ENCODE measurements at regions not wholly inside any gene's neighbourhood (a gene's known extent, or its start where the extent isn't known, plus 50 kb on each side); places are given as distances from the start of the nearest gene placed in this dataset.

DNA sequence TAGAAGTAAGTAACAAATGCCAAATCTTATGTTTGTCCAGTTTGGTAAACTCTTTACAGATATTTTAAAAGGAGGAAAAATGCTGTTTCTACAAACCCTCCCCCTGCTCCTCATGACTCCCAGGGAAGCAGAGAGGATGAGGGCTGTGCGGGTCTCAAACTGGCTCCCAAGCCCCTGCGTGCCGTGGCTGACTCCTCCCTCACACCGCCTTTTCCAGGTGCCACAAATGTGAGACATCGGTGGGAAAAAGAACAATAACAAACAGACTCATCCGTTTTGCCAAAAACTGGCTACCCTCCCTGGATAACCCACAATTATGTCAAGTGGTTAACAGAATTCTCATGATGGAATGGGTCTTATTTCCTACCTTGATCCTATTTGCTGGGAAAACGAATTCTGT, 594.6 kb downstream of the PTPRU start:
- no peak for DNase-seq (ENCODE audit: low read depth)
- in situ Hi-C loops (cut with HindIII; ENCODE audit: low sequenced_read_pairs), result no loop called here
- no peak overlapping the region for H3K4me3 ChIP-seq (ENCODE audit: low read depth, low read length)
- no peak for TF ChIP-seq CTCF (IDR thresholded peaks at IDR 0.05; ENCODE audit: low read depth, low read length, missing control alignments)

DNA sequence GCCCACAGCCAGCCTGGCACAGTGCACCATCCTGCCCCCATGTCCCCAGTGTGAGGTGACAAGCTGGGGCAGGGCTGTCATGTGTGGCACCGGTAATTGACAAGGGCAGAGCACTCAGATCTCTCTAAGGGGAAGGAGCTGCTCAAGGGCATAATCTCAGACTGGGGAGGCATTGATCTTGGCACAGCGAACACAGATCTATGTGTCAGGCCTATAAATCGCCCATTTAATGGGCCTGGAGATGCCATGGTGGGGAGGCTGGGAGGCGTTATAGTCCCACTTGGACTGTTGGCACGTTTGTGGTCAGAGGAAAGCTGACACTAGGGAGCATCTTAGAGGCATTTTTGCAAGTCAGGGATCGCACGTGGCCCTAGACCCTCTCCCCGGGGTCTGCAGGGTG, 594.1 kb downstream of the PTPRU start:
- no peak overlapping the region for H3K4me3 ChIP-seq (ENCODE audit: low read depth, low read length)
- no peak for TF ChIP-seq CTCF (IDR thresholded peaks at IDR 0.05; ENCODE audit: low read depth, low read length, missing control alignments)
- in situ Hi-C loops (cut with HindIII; ENCODE audit: low sequenced_read_pairs), result no loop called here
- no peak for DNase-seq (ENCODE audit: low read depth)

- H3K4me3 ChIP-seq (ENCODE audit: low read depth, low read length), result no peak overlapping the region
- in situ Hi-C loops (cut with HindIII; ENCODE audit: low sequenced_read_pairs), result no loop called here
Observed at GRCh38 chr1:29829448-29830344, 593.4 kb downstream of the PTPRU start.

GRCh38 chr1:29828526-29829447, 592.5 kb downstream of the PTPRU start:
- TF ChIP-seq CTCF (IDR thresholded peaks at IDR 0.05; ENCODE audit: low read depth, low read length, missing control alignments), result no peak

More at GRCh38 chr1:29829448-29830344, 593.4 kb downstream of the PTPRU start:
- no peak for TF ChIP-seq CTCF (IDR thresholded peaks at IDR 0.05; ENCODE audit: low read depth, low read length, missing control alignments)
- DNase-seq (ENCODE audit: low read depth), result no peak

DNA sequence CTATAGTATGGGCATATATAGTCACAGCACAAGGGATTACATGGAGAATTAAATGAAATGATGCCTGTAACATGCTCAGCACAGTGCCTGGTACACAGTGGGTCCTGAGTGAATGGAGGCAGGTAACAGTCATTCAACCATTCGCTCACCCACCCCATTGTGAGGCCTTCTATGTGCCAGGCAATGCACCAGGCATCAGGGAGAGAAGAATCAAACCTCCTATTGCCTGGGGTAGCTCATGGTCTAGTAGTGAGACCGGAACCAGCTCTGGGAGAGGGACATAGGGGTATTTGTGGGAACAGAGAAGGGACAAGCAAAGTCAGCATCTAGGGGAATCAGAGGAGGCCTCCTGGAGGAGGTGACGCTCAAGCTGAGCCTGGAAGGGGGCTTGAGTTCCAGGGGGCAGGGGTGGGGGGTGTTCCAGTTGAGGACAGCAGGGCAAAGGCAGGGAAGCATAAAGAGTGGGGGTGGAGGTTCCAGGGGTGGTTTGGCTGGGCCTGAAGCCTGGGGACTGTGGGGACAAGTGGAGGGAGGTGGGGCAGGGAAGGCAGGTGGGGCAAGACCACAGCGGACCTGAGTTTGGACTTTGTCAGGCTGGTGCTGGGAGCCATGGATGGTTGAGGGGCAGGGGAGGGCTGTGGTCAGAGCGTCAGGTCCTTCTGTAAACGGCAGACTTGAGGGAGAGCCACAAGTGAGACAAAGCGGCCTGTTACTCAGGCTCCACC, 591.6 kb downstream of the PTPRU start:
- no peak for TF ChIP-seq CTCF (IDR thresholded peaks at IDR 0.05; ENCODE audit: low read depth, low read length, missing control alignments)
- no peak for DNase-seq (ENCODE audit: low read depth)
- in situ Hi-C loops (cut with HindIII; ENCODE audit: low sequenced_read_pairs), result no loop called here

More at GRCh38 chr1:29828526-29829447, 592.5 kb downstream of the PTPRU start:
- no peak for DNase-seq (ENCODE audit: low read depth)
- no peak overlapping the region for H3K4me3 ChIP-seq (ENCODE audit: low read depth, low read length)
- in situ Hi-C loops (cut with HindIII; ENCODE audit: low sequenced_read_pairs), result no loop called here

GRCh38 chr1:29827237-29827750, 591.0 kb downstream of the PTPRU start:
- no peak for TF ChIP-seq CTCF (IDR thresholded peaks at IDR 0.05; ENCODE audit: low read depth, low read length, missing control alignments)
- in situ Hi-C loops (cut with HindIII; ENCODE audit: low sequenced_read_pairs), result no loop called here
- DNase-seq (ENCODE audit: low read depth), result no peak
- H3K4me3 ChIP-seq (ENCODE audit: low read depth, low read length), result no peak overlapping the region

More for the DNA sequence above, 591.6 kb downstream of the PTPRU start:
- no peak overlapping the region for H3K4me3 ChIP-seq (ENCODE audit: low read depth, low read length)
